Naive thymus-derived CD8-positive, alpha-beta T cell (primary cell): ENCODE measurements at regions not wholly inside any gene's neighbourhood (a gene's known extent, or its start where the extent isn't known, plus 50 kb on each side); places are given as distances from the start of the nearest gene placed in this dataset.
"Not testable (repeated sequence)": the region's sequence is repeated elsewhere in the genome, so short reads cannot be mapped to it uniquely, and the experiment has no call there.

Experiments
- ATAC-seq, 2 donors: fragments of 150-1000 bp; cut with Tn5 transposase in 1 of 2; sonication (Bioruptor Pico), chemical (Tn5 transposase) in 1 of 2; 1 replicate in 1 of 2; 2 replicates in 1 of 2; pipeline ENCODE4 v1.10.0; 2021; ENCODE audit warnings: mild to moderate bottlenecking in 2 of 2, moderate library complexity in 2 of 2
- POLR2A ChIA-PET: fragments of 350-600 bp; sonication (Branson Sonifier 250); formaldehyde crosslinking; loops from one replicate; lab custom pipeline; 2021; ENCODE audit warnings: antibody characterized with exemption; lab: Charles Lee
- DNase-seq, 10 donors: peaks; one replicate each; pipeline versions ENCODE4 v3.0.0 to v3.0.0-alpha.2; 2020 to 2022
- H3K27ac Mint-ChIP-seq, 10 donors: one replicate each; pipeline ENCODE4 v1.8.0; 2020 to 2022; ENCODE audit warnings: mild to moderate bottlenecking in 10 of 10, mixed read lengths in 10 of 10, moderate library complexity in 4 of 10, inconsistent platforms in 1 of 10
- H3K27me3 Mint-ChIP-seq, 5 donors: one replicate each; pipeline ENCODE4 v1.8.0; 2021 to 2022; ENCODE audit warnings: mixed read lengths in 5 of 5
- H3K36me3 Mint-ChIP-seq, 3 donors: one replicate each; pipeline ENCODE4 v1.8.0; 2020 to 2022; ENCODE audit warnings: mixed read lengths in 3 of 3, mild to moderate bottlenecking in 2 of 3, inconsistent platforms in 1 of 3
- H3K4me1 Mint-ChIP-seq, 4 donors: one replicate each; pipeline ENCODE4 v1.8.0; 2021 to 2022; ENCODE audit warnings: mixed read lengths in 4 of 4
- H3K4me3 Mint-ChIP-seq, 10 donors: one replicate each; pipeline ENCODE4 v1.8.0; 2020 to 2022; ENCODE audit warnings: mild to moderate bottlenecking in 10 of 10, mixed read lengths in 10 of 10, moderate library complexity in 6 of 10, inconsistent platforms in 1 of 10
- H3K9me3 Mint-ChIP-seq, 9 donors: one replicate each; pipeline ENCODE4 v1.8.0; 2020 to 2022; ENCODE audit warnings: mixed read lengths in 9 of 9, mild to moderate bottlenecking in 3 of 9, inconsistent platforms in 1 of 9, moderate library complexity in 1 of 9

DNA sequence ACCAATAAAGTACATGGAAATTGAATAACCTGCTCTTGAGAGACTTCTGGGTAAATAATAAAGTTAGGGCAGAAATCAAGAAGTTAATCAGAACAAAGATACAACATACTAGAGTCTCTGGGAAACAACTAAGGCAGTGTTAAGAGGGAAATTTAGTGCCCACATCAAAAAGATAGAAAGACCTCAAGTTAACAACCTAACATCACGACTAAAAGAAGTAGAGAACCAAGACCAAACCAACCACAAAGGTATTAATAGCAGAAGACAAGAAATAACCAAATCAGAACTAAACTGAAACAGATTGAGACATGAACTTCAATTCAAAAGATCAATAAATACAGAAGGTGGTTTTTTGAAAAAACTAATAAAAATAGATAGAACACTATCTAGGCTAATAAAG is 140.7 kb downstream of the JRKL start:
- peaks cover 0 to 22% (median 0%) of the 10 kb centered on the region in 3 donors for H3K36me3 Mint-ChIP-seq
- no peak for DNase-seq
- H3K27me3 Mint-ChIP-seq: peaks cover 1 to 32% (median 9%) of the 10 kb centered on the region in 5 donors
- H3K4me3 Mint-ChIP-seq: no peak overlapping the region
- H3K9me3 Mint-ChIP-seq: peaks cover 8 to 52% (median 22%) of the 10 kb centered on the region in 9 donors
- H3K27ac Mint-ChIP-seq: no peak overlapping the region
- no peak for ATAC-seq
- H3K4me1 Mint-ChIP-seq: no peaks in the 10 kb centered on the region
- POLR2A ChIA-PET: no interaction called here

DNA sequence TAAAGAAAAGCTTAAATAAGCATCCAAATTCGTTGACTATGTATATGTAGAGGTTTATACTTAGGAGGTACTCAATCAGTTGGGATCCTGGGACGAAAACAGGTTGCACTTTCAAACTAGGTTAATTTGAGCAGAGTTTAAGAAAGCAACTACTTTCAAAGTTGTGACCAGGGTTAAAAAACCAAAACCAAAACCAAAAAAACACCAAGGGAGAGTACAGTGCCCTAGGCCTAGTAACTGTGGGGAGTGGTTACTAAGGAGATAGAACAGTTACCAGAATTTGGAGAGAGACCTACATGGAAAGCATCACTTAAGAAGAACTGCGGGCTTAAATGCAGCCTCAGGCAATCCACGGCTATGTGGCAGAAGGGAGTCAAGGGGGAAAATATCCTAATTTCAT is 148.3 kb downstream of the JRKL start:
- POLR2A ChIA-PET: no interaction called here
- H3K27me3 Mint-ChIP-seq: peaks cover 0 to 7% (median 0%) of the 10 kb centered on the region in 5 donors

DNA sequence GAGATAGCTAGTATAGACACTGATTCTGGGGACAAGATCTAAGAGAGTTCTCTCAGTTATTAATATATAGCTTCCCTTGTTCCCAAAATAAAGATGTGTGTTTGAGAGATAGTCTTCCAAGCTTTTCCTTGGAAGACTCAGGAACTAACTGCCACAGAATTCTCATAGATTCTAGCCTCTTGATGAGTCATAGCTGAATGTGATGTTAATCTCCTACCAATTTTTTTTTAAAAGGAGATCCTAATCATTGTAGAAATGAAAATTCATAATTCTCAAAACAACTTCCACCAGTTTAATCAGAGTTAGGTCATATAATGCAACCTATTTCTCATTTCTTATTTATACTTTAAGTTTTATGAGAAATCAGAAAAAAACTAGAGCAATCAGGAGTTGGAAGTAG is 148.8 kb downstream of the JRKL start:
- POLR2A ChIA-PET: no interaction called here
- Mint-ChIP-seq H3K4me3 (no peak overlapping the region), H3K27ac (no peak overlapping the region), H3K4me1 (no peaks in the 10 kb centered on the region), H3K36me3 (no peaks in the 10 kb centered on the region), H3K9me3 (peaks cover 0 to 3% (median 0%) of the 10 kb centered on the region in 9 donors), H3K27me3 (peaks cover 0 to 9% (median 2%) of the 10 kb centered on the region in 5 donors)
- no peak for DNase-seq
- no peak for ATAC-seq

More for the DNA sequence above, 148.3 kb downstream of the JRKL start:
- no peak for ATAC-seq
- Mint-ChIP-seq H3K9me3 (peaks cover 0 to 3% (median 0%) of the 10 kb centered on the region in 9 donors), H3K27ac (no peak overlapping the region), H3K4me1 (no peaks in the 10 kb centered on the region), H3K36me3 (no peaks in the 10 kb centered on the region), H3K4me3 (no peak overlapping the region)
- no peak for DNase-seq

DNA sequence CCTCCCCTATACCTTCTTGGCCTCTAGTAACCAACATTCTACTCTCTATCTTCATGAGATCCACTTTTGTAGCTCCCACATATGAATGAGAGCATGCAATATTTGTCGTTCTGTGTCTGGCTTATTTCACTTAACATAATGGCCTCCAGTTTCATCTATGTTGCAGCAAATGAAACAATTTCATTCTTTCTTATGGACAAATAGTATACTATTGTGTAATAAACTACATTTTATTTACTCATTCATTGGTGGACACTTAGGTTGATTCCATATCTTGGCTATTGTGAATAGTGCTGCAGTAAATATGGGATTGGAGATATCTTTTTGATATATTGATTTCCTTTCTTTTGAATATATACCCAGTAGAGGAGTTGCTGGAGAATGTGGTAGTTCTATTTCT is 151.1 kb downstream of the JRKL start:
- no peak overlapping the region for H3K4me3 Mint-ChIP-seq
- DNase-seq: no peak
- H3K27ac Mint-ChIP-seq: no peak overlapping the region
- POLR2A ChIA-PET: no interaction called here
- no peaks in the 10 kb centered on the region for H3K4me1 Mint-ChIP-seq
- H3K27me3 Mint-ChIP-seq: peaks cover 0 to 12% (median 4%) of the 10 kb centered on the region in 5 donors
- no peaks in the 10 kb centered on the region for H3K36me3 Mint-ChIP-seq
- ATAC-seq: no peak
- H3K9me3 Mint-ChIP-seq: no peaks in the 10 kb centered on the region

DNA sequence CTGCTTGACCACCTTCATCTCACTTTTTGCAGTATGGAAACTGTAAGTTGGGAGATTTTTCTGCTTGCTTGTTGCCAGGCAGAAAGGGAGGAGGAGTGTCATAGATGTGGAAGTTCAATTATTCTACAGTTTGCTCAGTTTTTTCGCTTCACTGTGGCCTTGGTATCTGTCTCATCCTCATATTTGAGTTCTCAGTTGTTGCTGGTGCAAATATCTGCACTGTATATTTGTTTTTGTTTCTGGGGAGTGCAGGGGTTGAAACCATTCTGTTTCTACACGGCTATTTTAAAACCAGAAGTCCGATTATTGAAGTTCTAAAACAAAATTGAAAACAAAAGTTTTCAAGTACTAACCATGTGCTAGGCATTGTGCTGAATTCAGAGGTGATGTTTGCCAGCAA is 153.4 kb downstream of the JRKL start:
- no peak for DNase-seq
- POLR2A ChIA-PET: no interaction called here
- Mint-ChIP-seq H3K4me1 (no peaks in the 10 kb centered on the region), H3K27me3 (peaks cover 0 to 28% (median 7%) of the 10 kb centered on the region in 5 donors), H3K4me3 (no peak overlapping the region), H3K9me3 (peaks cover 0 to 9% (median 0%) of the 10 kb centered on the region in 9 donors), H3K36me3 (no peaks in the 10 kb centered on the region), H3K27ac (no peak overlapping the region)
- ATAC-seq: no peak

DNA sequence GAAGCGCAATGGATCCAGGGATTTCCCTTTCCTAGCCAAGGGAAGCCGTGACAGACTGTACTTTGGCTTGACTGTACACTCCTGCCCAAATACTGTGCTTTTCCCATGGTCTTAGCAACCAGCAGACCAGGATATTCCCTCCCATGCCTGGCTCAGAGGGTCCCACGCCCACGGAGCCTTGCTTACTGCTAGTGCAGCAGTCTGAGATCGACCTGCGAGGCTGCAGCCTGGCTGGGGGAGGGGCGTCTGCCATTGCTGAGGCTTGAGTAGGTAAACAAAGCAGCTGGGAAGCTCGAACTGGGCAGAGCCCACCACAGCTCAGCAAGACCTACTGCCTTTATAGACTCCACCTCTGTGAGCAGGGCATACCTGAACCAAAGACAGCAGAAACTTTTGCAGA is 155.4 kb downstream of the JRKL start:
- H3K36me3 Mint-ChIP-seq, H3K4me1 Mint-ChIP-seq, DNase-seq, H3K4me3 Mint-ChIP-seq, H3K27ac Mint-ChIP-seq, ATAC-seq, POLR2A ChIA-PET: not testable (repeated sequence)
- peaks cover 0 to 30% (median 7%) of the 10 kb centered on the region in 5 donors for H3K27me3 Mint-ChIP-seq
- peaks cover 0 to 10% (median 0%) of the 10 kb centered on the region in 9 donors for H3K9me3 Mint-ChIP-seq

DNA sequence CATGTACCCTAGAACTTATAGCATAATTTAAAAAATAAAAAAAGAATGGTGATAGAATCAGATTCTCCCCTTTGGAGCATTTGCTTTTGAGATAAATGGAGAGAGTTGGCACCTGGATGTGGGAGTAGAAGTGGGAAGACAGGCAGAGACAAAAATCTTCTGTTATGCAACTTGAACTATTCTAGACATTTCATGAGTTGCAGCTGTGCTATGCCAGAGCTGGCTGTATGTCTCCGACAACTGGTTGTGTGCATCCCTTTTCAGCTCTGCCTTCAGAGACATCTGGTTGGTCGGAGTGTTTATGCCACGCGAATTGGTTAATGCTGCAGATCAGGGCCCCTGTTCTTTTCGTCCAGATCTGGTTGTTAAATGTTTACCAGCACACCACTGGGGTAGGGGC is 161.3 kb downstream of the JRKL start:
- POLR2A ChIA-PET: no interaction called here
- no peaks in the 10 kb centered on the region for H3K36me3 Mint-ChIP-seq
- ATAC-seq: no peak

DNA sequence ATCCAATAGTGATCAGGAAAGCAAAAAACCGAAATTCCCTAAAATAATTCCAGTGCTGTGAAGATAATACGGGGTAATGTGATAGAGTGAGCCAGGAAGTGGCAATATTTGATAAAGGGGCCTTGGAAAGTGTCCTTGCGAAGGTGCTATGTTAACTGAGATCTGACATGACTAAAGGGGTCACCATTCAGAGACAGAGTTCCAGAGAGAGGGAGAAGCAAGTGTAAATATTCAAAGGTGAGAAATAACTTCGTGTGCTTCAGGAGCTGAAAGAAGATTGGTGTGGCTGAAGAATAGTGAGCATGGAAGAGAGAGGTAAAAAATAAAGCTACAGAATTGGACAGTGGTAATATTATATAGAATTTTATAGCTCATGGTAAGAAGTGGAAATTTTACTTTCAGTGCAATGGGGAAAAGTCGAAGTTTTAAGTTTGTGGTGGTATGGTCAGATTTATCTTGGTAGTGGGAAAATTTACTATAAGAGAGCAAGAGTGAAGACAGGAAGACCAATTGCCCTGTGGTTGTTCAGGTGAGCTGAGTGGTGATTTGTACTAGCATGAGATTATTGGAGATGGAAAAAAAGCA is 164.5 kb downstream of the JRKL start:
- DNase-seq: peak in 1 of 10 donors; percentile 10
- H3K27ac Mint-ChIP-seq: no peak overlapping the region
- H3K9me3 Mint-ChIP-seq: peaks cover 0 to 7% (median 0%) of the 10 kb centered on the region in 9 donors
- no peaks in the 10 kb centered on the region for H3K36me3 Mint-ChIP-seq
- POLR2A ChIA-PET: no interaction called here
- H3K27me3 Mint-ChIP-seq: no peaks in the 10 kb centered on the region
- no peak for ATAC-seq
- H3K4me1 Mint-ChIP-seq: no peaks in the 10 kb centered on the region
- no peak overlapping the region for H3K4me3 Mint-ChIP-seq

More for the DNA sequence above, 161.3 kb downstream of the JRKL start:
- H3K27ac Mint-ChIP-seq: no peak overlapping the region
- H3K27me3 Mint-ChIP-seq: peaks cover 0 to 16% (median 4%) of the 10 kb centered on the region in 5 donors
- DNase-seq: no peak
- H3K4me3 Mint-ChIP-seq: no peak overlapping the region
- H3K9me3 Mint-ChIP-seq: peaks cover 0 to 18% (median 2%) of the 10 kb centered on the region in 9 donors
- no peaks in the 10 kb centered on the region for H3K4me1 Mint-ChIP-seq

DNA sequence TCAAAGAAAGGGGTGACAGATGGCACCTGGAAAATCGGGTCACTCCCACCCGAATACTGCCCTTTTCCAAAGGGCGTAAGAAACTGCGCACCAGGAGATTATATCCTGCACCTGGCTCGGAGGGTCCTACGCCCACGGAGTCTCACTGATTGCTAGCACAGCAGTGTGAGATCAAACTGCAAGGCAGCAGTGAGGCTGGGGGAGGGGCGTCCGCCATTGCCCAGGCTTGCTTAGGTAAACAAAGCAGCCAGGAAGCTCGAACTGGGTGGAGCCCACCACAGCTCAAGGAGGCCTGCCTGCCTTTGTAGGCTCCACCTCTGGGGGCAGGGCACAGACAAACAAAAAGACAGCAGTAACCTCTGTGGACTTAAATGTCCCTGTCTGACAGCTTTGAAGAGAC is 166.0 kb downstream of the JRKL start:
- POLR2A ChIA-PET, H3K27ac Mint-ChIP-seq, H3K4me3 Mint-ChIP-seq, H3K4me1 Mint-ChIP-seq, H3K9me3 Mint-ChIP-seq, ATAC-seq, H3K27me3 Mint-ChIP-seq, H3K36me3 Mint-ChIP-seq: not testable (repeated sequence)
- peak in 5 of 10 donors; percentile 12 to 54 (median 50) for DNase-seq

DNA sequence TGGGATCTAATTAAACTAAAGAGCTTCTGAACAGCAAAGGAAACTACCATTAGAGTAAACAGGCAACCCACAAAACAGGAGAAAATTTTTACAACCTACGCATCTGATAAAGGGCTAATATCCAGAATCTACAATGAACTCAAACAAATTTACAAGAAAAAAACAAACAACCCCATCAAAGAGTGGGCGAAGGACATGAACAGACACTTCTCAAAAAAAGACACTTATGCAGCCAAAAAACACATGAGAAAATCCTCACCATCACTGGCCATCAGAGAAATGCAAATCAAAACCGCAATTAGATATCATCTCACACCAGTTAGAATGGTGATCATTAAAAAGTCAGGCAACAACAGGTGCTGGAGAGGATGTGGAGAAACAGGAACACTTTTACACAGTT is 170.9 kb downstream of the JRKL start:
- H3K27me3 Mint-ChIP-seq, H3K4me1 Mint-ChIP-seq, ATAC-seq, H3K4me3 Mint-ChIP-seq, H3K27ac Mint-ChIP-seq, H3K9me3 Mint-ChIP-seq, POLR2A ChIA-PET, H3K36me3 Mint-ChIP-seq: not testable (repeated sequence)
- peak in 1 of 10 donors; percentile 11 for DNase-seq

DNA sequence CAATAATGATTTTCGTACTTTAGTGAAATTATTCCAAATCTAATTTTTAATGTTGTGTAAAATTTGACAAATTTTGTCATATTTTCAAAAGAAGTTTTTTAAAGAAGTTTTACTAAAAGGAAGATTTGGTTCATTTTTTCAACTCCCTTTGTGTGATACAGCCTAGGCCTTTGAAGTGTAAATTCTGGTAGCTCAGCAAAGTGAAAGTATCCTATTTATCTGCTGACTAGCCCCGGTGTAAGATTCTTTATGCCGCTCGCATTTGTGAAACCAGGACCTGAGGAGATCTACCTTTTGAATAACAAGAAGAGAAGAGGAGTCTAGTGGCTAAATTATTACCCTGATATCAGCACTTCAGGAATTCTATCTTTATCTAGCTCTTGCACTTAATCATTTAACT is 177.4 kb downstream of the JRKL start:
- Mint-ChIP-seq H3K27me3 (no peaks in the 10 kb centered on the region), H3K4me1 (no peaks in the 10 kb centered on the region), H3K36me3 (no peaks in the 10 kb centered on the region), H3K9me3 (no peaks in the 10 kb centered on the region), H3K4me3 (no peak overlapping the region), H3K27ac (no peak overlapping the region)
- ATAC-seq: peak in 1 of 2 donors; percentile 64
- DNase-seq: peak in 2 of 10 donors; percentile 52 to 55
- POLR2A ChIA-PET: no interaction called here

DNA sequence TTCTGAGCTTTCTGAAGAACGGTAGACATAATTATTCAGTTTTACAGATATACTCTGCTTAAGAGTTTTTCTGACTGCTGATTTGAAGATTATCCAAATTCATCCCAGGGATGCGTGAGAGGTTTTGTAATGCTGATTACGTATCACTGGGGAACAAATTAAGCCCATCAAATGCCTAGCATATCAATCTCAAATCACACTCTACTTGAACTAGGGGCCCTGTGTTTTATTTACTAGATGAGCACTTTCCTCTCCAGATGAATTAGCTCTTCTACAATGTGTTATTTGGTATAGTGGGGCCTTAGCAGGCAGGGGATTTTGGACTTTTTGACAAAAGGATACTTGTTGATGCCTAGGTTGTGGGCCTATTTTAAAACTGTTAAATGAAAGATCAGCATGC is 177.9 kb downstream of the JRKL start:
- ATAC-seq (peak in 1 of 2 donors; percentile 16), DNase-seq (no peak)
- no peaks in the 10 kb centered on the region for H3K4me1 Mint-ChIP-seq
- no peaks in the 10 kb centered on the region for H3K27me3 Mint-ChIP-seq
- no peak overlapping the region for H3K27ac Mint-ChIP-seq
- POLR2A ChIA-PET: no interaction called here
- no peaks in the 10 kb centered on the region for H3K36me3 Mint-ChIP-seq
- H3K4me3 Mint-ChIP-seq: no peak overlapping the region
- H3K9me3 Mint-ChIP-seq: no peaks in the 10 kb centered on the region

DNA sequence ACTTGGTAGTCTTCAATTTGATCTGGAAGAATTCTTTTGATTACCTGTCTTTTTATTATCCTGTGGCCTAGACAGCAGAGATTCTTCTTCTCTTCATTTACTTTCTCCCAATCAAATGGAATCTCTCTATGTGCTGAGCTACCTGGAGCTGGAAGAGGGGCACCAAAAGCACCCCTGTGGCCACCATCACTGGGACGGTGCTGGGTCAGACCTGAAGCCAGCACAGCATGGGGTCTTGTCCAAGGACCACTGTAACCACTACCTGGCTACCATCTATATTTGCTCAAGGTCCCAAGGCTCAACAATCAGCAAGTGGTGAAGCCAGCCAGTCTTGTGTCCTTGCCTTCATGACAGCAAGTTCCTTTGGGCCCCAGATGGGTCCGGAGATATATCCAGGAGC is 186.6 kb downstream of the JRKL start:
- no peaks in the 10 kb centered on the region for H3K9me3 Mint-ChIP-seq
- ATAC-seq (no peak), DNase-seq (no peak)
- POLR2A ChIA-PET: no interaction called here
- H3K4me1 Mint-ChIP-seq: no peaks in the 10 kb centered on the region
- H3K36me3 Mint-ChIP-seq: no peaks in the 10 kb centered on the region
- H3K4me3 Mint-ChIP-seq: no peak overlapping the region
- peaks cover 0 to 13% (median 0%) of the 10 kb centered on the region in 5 donors for H3K27me3 Mint-ChIP-seq
- no peak overlapping the region for H3K27ac Mint-ChIP-seq

DNA sequence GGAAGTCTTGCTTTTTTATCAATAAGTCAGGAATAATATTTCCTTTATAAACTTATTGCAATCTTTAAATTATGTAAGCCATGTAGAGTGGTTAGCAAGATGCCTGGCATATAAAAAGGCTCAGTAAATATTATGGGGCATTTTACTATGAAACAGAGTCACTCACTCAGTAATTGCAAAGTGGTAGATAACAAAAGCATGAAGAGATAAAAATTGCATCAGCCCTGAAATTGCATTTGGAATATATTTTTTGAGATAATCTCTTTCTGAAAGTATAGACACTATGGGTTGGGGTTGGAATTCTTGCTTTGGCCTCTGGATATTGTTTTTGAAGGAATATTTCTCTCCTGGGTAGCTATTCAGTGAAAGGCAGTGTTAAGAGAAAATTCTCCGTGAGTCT is 188.6 kb downstream of the JRKL start:
- no peak overlapping the region for H3K4me3 Mint-ChIP-seq
- no peak for DNase-seq
- H3K27ac Mint-ChIP-seq: no peak overlapping the region
- ATAC-seq: no peak
- H3K27me3 Mint-ChIP-seq: peaks cover 0 to 13% (median 0%) of the 10 kb centered on the region in 5 donors
- POLR2A ChIA-PET: no interaction called here
- no peaks in the 10 kb centered on the region for H3K36me3 Mint-ChIP-seq
- H3K9me3 Mint-ChIP-seq: peaks cover 0 to 2% (median 0%) of the 10 kb centered on the region in 9 donors
- no peaks in the 10 kb centered on the region for H3K4me1 Mint-ChIP-seq
